ENCODE measurements at regions not wholly inside any gene's neighbourhood (a gene's known extent, or its start where the extent isn't known, plus 50 kb on each side); places are given as distances from the start of the nearest gene placed in this dataset.
"Not testable (repeated sequence)": the region's sequence is repeated elsewhere in the genome, so short reads cannot be mapped to it uniquely, and the experiment has no call there.

GRCh38 chr2:225270861-225271260 lies 128.6 kb upstream of the NYAP2 start:
- TF ChIP-seq, protein P1, sequence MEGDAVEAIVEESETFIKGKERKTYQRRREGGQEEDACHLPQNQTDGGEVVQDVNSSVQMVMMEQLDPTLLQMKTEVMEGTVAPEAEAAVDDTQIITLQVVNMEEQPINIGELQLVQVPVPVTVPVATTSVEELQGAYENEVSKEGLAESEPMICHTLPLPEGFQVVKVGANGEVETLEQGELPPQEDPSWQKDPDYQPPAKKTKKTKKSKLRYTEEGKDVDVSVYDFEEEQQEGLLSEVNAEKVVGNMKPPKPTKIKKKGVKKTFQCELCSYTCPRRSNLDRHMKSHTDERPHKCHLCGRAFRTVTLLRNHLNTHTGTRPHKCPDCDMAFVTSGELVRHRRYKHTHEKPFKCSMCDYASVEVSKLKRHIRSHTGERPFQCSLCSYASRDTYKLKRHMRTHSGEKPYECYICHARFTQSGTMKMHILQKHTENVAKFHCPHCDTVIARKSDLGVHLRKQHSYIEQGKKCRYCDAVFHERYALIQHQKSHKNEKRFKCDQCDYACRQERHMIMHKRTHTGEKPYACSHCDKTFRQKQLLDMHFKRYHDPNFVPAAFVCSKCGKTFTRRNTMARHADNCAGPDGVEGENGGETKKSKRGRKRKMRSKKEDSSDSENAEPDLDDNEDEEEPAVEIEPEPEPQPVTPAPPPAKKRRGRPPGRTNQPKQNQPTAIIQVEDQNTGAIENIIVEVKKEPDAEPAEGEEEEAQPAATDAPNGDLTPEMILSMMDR (IDR thresholded peaks at IDR 0.05) = no peak
- TF ChIP-seq ZFX (IDR thresholded peaks at IDR 0.05; ENCODE audit: borderline replicate concordance) = no peak
- no peak overlapping the region for H3K27ac ChIP-seq

- H3K27ac ChIP-seq = no peak overlapping the region
- TF ChIP-seq, protein P1 (IDR thresholded peaks at IDR 0.05) = no peak
- TF ChIP-seq ZFX (IDR thresholded peaks at IDR 0.05; ENCODE audit: borderline replicate concordance) = no peak
These were observed 129.5 kb upstream of the NYAP2 start for GRCh38 chr2:225270053-225270452.

DNA sequence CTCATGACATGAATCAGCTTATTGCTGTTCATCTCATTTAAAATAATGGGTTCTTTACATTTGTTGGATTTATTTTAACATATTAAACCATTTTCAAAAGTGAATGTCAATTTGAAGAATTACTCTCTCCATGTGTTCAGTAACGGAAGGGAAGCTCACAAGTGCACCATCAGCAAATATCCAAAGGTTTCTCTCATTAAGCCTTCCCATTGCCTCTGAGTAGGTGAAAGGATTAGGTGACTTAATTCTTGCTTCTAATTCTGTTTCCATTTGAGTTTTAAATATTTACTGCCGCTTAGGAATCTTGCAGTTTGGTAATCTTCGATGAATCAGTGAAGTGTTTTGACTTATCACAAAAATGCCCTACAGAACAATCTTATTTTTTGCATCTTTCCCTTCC lies 145.1 kb upstream of the NYAP2 start:
- H3K27ac ChIP-seq = no peak overlapping the region
- no peak for TF ChIP-seq ZFX (IDR thresholded peaks at IDR 0.05; ENCODE audit: borderline replicate concordance)
- TF ChIP-seq, protein P1 (IDR thresholded peaks at IDR 0.05) = no peak

DNA sequence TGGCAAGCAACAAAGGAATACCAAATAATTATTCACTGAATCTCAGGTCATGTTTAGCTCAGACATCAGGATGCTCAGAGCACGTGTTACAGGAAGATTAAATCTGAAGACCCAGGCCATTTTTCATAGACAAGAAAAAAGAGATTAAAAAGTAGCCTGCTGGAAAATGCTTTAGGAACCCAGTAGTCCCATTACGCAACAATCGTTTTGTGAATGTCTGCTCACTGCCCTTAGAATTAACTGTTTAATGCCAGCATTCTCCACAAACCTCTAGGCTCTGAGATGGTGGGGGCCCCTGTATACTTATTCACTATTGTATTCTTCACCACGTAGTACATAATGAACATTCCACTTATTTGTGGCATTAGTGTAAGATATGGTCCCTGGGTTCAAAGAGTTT lies 154.6 kb upstream of the NYAP2 start:
- TF ChIP-seq, protein P1 (IDR thresholded peaks at IDR 0.05) = no peak
- no peak for TF ChIP-seq ZFX (IDR thresholded peaks at IDR 0.05; ENCODE audit: borderline replicate concordance)
- H3K27ac ChIP-seq = no peak overlapping the region

DNA sequence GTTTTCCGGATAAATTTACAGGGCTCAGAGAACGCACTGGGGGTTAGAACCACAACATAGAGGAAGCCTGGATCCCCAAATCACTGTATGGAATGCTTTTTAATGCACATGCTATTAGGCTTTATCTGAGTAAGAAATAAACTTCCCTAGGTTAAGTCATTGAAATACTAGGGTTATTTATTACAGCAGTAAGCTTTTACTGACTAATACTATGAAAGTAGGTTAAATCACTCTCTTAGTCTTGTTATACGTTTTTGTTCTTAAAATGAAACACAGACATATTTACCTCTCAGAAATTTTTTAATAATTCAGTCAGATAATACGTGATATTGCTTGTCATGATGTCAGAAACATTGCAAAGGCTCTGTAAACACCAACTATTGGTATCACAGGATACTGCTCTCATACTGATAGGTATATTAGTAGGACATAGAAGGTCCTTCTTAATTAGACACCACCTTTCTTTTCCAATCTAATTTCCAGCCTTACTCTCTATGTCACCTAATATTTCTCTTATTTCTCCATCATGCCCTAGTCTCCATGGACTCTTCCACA lies 162.7 kb upstream of the NYAP2 start:
- TF ChIP-seq, protein P1 (IDR thresholded peaks at IDR 0.05) = no peak
- no peak for TF ChIP-seq ZFX (IDR thresholded peaks at IDR 0.05; ENCODE audit: borderline replicate concordance)
- no peak overlapping the region for H3K27ac ChIP-seq

- TF ChIP-seq, protein P1 (IDR thresholded peaks at IDR 0.05) = no peak
- H3K27ac ChIP-seq = no peak overlapping the region
These were observed 166.3 kb upstream of the NYAP2 start for GRCh38 chr2:225233234-225233633.

GRCh38 chr2:225231900-225232299 lies 167.6 kb upstream of the NYAP2 start:
- H3K27ac ChIP-seq = no peak overlapping the region
- no peak for TF ChIP-seq ZFX (IDR thresholded peaks at IDR 0.05; ENCODE audit: borderline replicate concordance)
- TF ChIP-seq, protein P1 (IDR thresholded peaks at IDR 0.05) = no peak

DNA sequence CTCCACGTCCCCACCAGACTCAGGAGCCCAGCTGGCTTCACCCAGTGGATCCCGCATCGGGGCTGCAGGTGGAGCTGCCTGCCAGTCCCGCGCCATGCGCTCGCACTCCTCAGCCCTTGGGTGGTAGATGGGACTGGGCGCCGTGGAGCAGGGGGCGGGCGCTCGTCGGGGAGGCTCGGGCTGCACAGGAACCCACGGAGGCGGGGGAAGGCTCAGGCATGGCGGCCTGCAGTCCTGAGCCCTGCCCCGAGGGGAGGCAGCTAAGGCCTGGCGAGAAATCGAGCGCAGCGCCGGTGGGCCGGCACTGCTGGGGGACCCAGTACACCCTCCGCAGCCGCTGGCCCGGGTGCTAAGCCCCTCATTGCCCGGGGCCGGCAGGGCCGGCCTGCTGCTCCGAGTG lies 170.2 kb upstream of the NYAP2 start:
- not testable (repeated sequence) for H3K27ac ChIP-seq

Data from 22Rv1 (cell line).